Common myeloid progenitor, CD34-positive (primary cell): ENCODE measurements at regions not wholly inside any gene's neighbourhood (a gene's known extent, or its start where the extent isn't known, plus 50 kb on each side); places are given as distances from the start of the nearest gene placed in this dataset.
"Not testable (repeated sequence)": the region's sequence is repeated elsewhere in the genome, so short reads cannot be mapped to it uniquely, and the experiment has no call there.

Source experiments
- CTCF ChIA-PET: fragments of 350-600 bp; sonication (Branson Sonifier 250); formaldehyde crosslinking; loops from one replicate; lab custom pipeline; 2021; ENCODE audit warnings: antibody characterized with exemption; lab: Charles Lee
- POLR2A ChIA-PET: fragments of 350-600 bp; sonication (Branson Sonifier 250); formaldehyde crosslinking; loops from one replicate; lab custom pipeline; 2021; ENCODE audit warnings: antibody characterized with exemption; lab: Charles Lee
- DNase-seq, 3 donors: peaks; one replicate each; pipeline versions ENCODE4 v3.0.0 to v3.0.0-alpha.2; 2013
- H3K27ac ChIP-seq, 2 experiments: 1 replicate in 1 of 2; 2 replicates in 1 of 2; pipeline ENCODE4 v1.7.0; 2013; ENCODE audit warnings: inconsistent platforms in 2 of 2, low read length in 2 of 2, mild to moderate bottlenecking in 2 of 2, low read depth in 1 of 2, moderate library complexity in 1 of 2; ENCODE audit not compliant: severe bottlenecking in 2 of 2, insufficient read depth in 1 of 2, poor library complexity in 1 of 2
- H3K27me3 ChIP-seq, 5 experiments: replicated peaks in 2 of 5; 1 replicate in 3 of 5; 2 replicates in 2 of 5; pipeline versions ENCODE4 v1.6.1 to v1.7.0; 2013; ENCODE audit warnings: low read length in 4 of 5, mild to moderate bottlenecking in 2 of 5, moderate library complexity in 2 of 5, inconsistent platforms in 1 of 5; ENCODE audit not compliant: insufficient read depth in 5 of 5, control insufficient read depth in 4 of 5
- H3K36me3 ChIP-seq, 4 experiments: 1 replicate in 2 of 4; 2 replicates in 2 of 4; pipeline versions ENCODE4 v1.6.1 to v1.7.0; 2013; ENCODE audit warnings: low read length in 3 of 4, control low read depth in 1 of 4, mild to moderate bottlenecking in 1 of 4; ENCODE audit not compliant: control insufficient read depth in 4 of 4, insufficient read depth in 4 of 4
- H3K4me1 ChIP-seq, 4 experiments: 1 replicate in 3 of 4; 2 replicates in 1 of 4; pipeline versions ENCODE4 v1.6.1 to v1.7.1; 2013; ENCODE audit warnings: low read length in 3 of 4, mild to moderate bottlenecking in 3 of 4, control low read depth in 1 of 4, inconsistent platforms in 1 of 4, moderate library complexity in 1 of 4; ENCODE audit not compliant: control insufficient read depth in 4 of 4, insufficient read depth in 4 of 4; ENCODE audit errors: control extremely low read depth in 1 of 4
- H3K4me3 ChIP-seq, 7 experiments: 1 replicate in 4 of 7; 2 replicates in 3 of 7; pipeline versions ENCODE4 v1.5.1 to v1.7.0; 2013; ENCODE audit warnings: mild to moderate bottlenecking in 7 of 7, low read length in 6 of 7, moderate library complexity in 6 of 7, inconsistent platforms in 2 of 7, low read depth in 2 of 7, control low read depth in 1 of 7; ENCODE audit not compliant: insufficient read depth in 4 of 7, control insufficient read depth in 1 of 7; ENCODE audit errors: extremely low read depth in 1 of 7
- H3K9me3 ChIP-seq, 5 experiments: 1 replicate in 4 of 5; 2 replicates in 1 of 5; pipeline versions ENCODE4 v1.6.1 to v1.7.1; 2013; ENCODE audit warnings: low read length in 4 of 5, mild to moderate bottlenecking in 2 of 5, inconsistent platforms in 1 of 5, low read depth in 1 of 5, moderate library complexity in 1 of 5; ENCODE audit not compliant: control insufficient read depth in 4 of 5, insufficient read depth in 2 of 5; ENCODE audit errors: control extremely low read depth in 1 of 5
- WGBS: methylation state at CpG from one replicate; pipeline ENCODE4 v1.1.5; 2013; ENCODE audit not compliant: insufficient coverage; 5-methylcytosine and 5-hydroxymethylcytosine counted together

GRCh38 chr14:48193893-48194292 lies 518.5 kb upstream of the MDGA2 start:
- 93% methylated on average over 13 of the region's 13 CpGs for WGBS
- H3K36me3 ChIP-seq, result no peaks in the 10 kb centered on the region
- ChIA-PET CTCF (no interaction called here), POLR2A (no interaction called here)
- H3K4me1 ChIP-seq, result no peaks in the 10 kb centered on the region
- DNase-seq, result no peak
- H3K27me3 ChIP-seq, result no peaks in the 10 kb centered on the region
- H3K4me3 ChIP-seq, result no peak overlapping the region
- no peaks in the 10 kb centered on the region for H3K9me3 ChIP-seq
- no peak overlapping the region for H3K27ac ChIP-seq

GRCh38 chr14:48149624-48150023 lies 474.2 kb upstream of the MDGA2 start:
- H3K27me3 ChIP-seq, H3K4me1 ChIP-seq, H3K27ac ChIP-seq, DNase-seq, CTCF ChIA-PET, POLR2A ChIA-PET, H3K36me3 ChIP-seq, H3K9me3 ChIP-seq, H3K4me3 ChIP-seq: not testable (repeated sequence)
- 80% methylated on average over 1 of the region's 1 CpG for WGBS

- no peaks in the 10 kb centered on the region for H3K9me3 ChIP-seq
Measured at GRCh38 chr14:48140804-48141203, 465.4 kb upstream of the MDGA2 start.

GRCh38 chr14:48129472-48129871 lies 454.1 kb upstream of the MDGA2 start:
- ChIA-PET CTCF (no interaction called here), POLR2A (no interaction called here)
- H3K9me3 ChIP-seq, result no peaks in the 10 kb centered on the region
- no peaks in the 10 kb centered on the region for H3K36me3 ChIP-seq
- DNase-seq, result no peak
- H3K4me1 ChIP-seq, result no peaks in the 10 kb centered on the region
- no peak overlapping the region for H3K4me3 ChIP-seq
- H3K27me3 ChIP-seq, result no peaks in the 10 kb centered on the region
- H3K27ac ChIP-seq, result no peak overlapping the region

More at GRCh38 chr14:48140804-48141203, 465.4 kb upstream of the MDGA2 start:
- Histone ChIP-seq H3K27me3 (no peaks in the 10 kb centered on the region), H3K4me3 (no peak overlapping the region), H3K4me1 (no peaks in the 10 kb centered on the region), H3K27ac (no peak overlapping the region), H3K36me3 (no peaks in the 10 kb centered on the region)
- 89% methylated on average over 2 of the region's 3 CpGs for WGBS
- DNase-seq, result no peak
- ChIA-PET POLR2A (no interaction called here), CTCF (no interaction called here)

GRCh38 chr14:48127674-48128073 lies 452.3 kb upstream of the MDGA2 start:
- H3K27ac ChIP-seq, result no peak overlapping the region
- H3K36me3 ChIP-seq, result no peaks in the 10 kb centered on the region
- WGBS, result no CpG with 5 or more reads among the region's 5 CpGs
- H3K9me3 ChIP-seq, result no peaks in the 10 kb centered on the region
- H3K27me3 ChIP-seq, result no peaks in the 10 kb centered on the region
- no peaks in the 10 kb centered on the region for H3K4me1 ChIP-seq
- ChIA-PET POLR2A (no interaction called here), CTCF (no interaction called here)
- DNase-seq, result no peak
- no peak overlapping the region for H3K4me3 ChIP-seq

GRCh38 chr14:48125654-48126053 lies 450.2 kb upstream of the MDGA2 start:
- Histone ChIP-seq H3K4me1 (no peaks in the 10 kb centered on the region), H3K27ac (no peak overlapping the region), H3K27me3 (no peaks in the 10 kb centered on the region), H3K36me3 (no peaks in the 10 kb centered on the region), H3K9me3 (no peaks in the 10 kb centered on the region), H3K4me3 (no peak overlapping the region)
- CTCF ChIA-PET, result no interaction called here
- WGBS, result 77% methylated on average over 4 of the region's 4 CpGs
- no peak for DNase-seq
- POLR2A ChIA-PET, result no interaction called here

- WGBS, result no CpG with 5 or more reads among the region's 6 CpGs
Measured at GRCh38 chr14:48113713-48114112, 438.3 kb upstream of the MDGA2 start.

More at GRCh38 chr14:48113713-48114112, 438.3 kb upstream of the MDGA2 start:
- ChIA-PET CTCF (no interaction called here), POLR2A (no interaction called here)
- Histone ChIP-seq H3K27me3 (no peaks in the 10 kb centered on the region), H3K36me3 (no peaks in the 10 kb centered on the region), H3K4me3 (no peak overlapping the region), H3K4me1 (no peaks in the 10 kb centered on the region), H3K27ac (no peak overlapping the region), H3K9me3 (no peaks in the 10 kb centered on the region)
- no peak for DNase-seq
